CD4-positive, alpha-beta T cell (primary cell): ENCODE measurements at regions not wholly inside any gene's neighbourhood (a gene's known extent, or its start where the extent isn't known, plus 50 kb on each side); places are given as distances from the start of the nearest gene placed in this dataset.

Experiments used
- ATAC-seq: fragments of 200-7000 bp; cut with Tn5 transposase; one replicate; pipeline ENCODE4 v1.10.0; 2022; ENCODE audit warnings: mild to moderate bottlenecking; ENCODE audit not compliant: poor library complexity
- CTCF ChIA-PET: fragments of 350-600 bp; sonication (Branson Sonifier 250); formaldehyde crosslinking; loops from one replicate; lab custom pipeline; 2021; ENCODE audit warnings: antibody characterized with exemption, inconsistent platforms; lab: Charles Lee
- POLR2A ChIA-PET: fragments of 350-600 bp; sonication (Branson Sonifier 250); formaldehyde crosslinking; loops from one replicate; lab custom pipeline; 2021; ENCODE audit warnings: antibody characterized with exemption, inconsistent platforms; lab: Charles Lee
- DNase-seq, 14 experiments: peaks; one replicate each; pipeline ENCODE4 v3.0.0-alpha.2; 2013 to 2020; ENCODE audit warnings: mixed read lengths in 2 of 14
- H3K27ac ChIP-seq, 2 donors: one replicate each; pipeline versions ENCODE4 v1.5.1 to v1.7.0; 2013; ENCODE audit warnings: low read length in 2 of 2, low read depth in 1 of 2, mild to moderate bottlenecking in 1 of 2
- H3K27me3 ChIP-seq, 2 experiments: 1 replicate in 1 of 2; 2 replicates in 1 of 2; pipeline versions ENCODE4 v1.6.1 to v1.7.0; 2013; ENCODE audit warnings: low read length in 2 of 2, control low read depth in 1 of 2, mild to moderate bottlenecking in 1 of 2, moderate library complexity in 1 of 2; ENCODE audit not compliant: insufficient read depth in 2 of 2, control insufficient read depth in 1 of 2
- H3K36me3 ChIP-seq: one replicate; pipeline ENCODE4 v1.6.1; 2013; ENCODE audit warnings: low read length, control low read depth; ENCODE audit not compliant: insufficient read depth
- H3K4me1 ChIP-seq: one replicate; pipeline ENCODE4 v1.6.1; 2013; ENCODE audit warnings: low read length, control low read depth; ENCODE audit not compliant: insufficient read depth
- H3K4me3 ChIP-seq: one replicate; pipeline ENCODE4 v1.5.1; 2013; ENCODE audit warnings: mild to moderate bottlenecking, low read length, moderate library complexity
- H3K9me3 ChIP-seq, 2 experiments: 1 replicate in 1 of 2; 2 replicates in 1 of 2; pipeline versions ENCODE4 v1.6.1 to v1.7.0; 2013; ENCODE audit warnings: low read length in 2 of 2, mild to moderate bottlenecking in 2 of 2, control low read depth in 1 of 2, moderate library complexity in 1 of 2; ENCODE audit not compliant: control insufficient read depth in 1 of 2, insufficient read depth in 1 of 2
- H3K27ac Mint-ChIP-seq: one replicate; pipeline ENCODE4 v1.8.0; 2020; ENCODE audit warnings: mixed read lengths
- H3K27me3 Mint-ChIP-seq: one replicate; pipeline ENCODE4 v1.8.0; 2021; ENCODE audit warnings: mixed read lengths
- H3K36me3 Mint-ChIP-seq: one replicate; pipeline ENCODE4 v1.8.0; 2021; ENCODE audit warnings: low read depth, mixed read lengths
- H3K4me1 Mint-ChIP-seq: one replicate; pipeline ENCODE4 v1.8.0; 2021; ENCODE audit warnings: low read depth, mixed read lengths
- H3K4me3 Mint-ChIP-seq: one replicate; pipeline ENCODE4 v1.8.0; 2020; ENCODE audit warnings: mild to moderate bottlenecking, mixed read lengths
- H3K9me3 Mint-ChIP-seq: one replicate; pipeline ENCODE4 v1.8.0; 2020; ENCODE audit warnings: mixed read lengths
- intact Hi-C, 2 experiments: fragments of 100-400 bp; cut with DNase I in 1 of 2; cut with micrococcal nuclease in 1 of 2; formaldehyde crosslinking; loops; one replicate each; pipeline versions ENCODE4 v1.15.1 to v1.9.0; 2023 to 2025; cut with DNase I, micrococcal nuclease
- TF ChIP-seq, protein P1 (sequence below): fragments of 200-600 bp; IDR thresholded peaks from one replicate; pipeline ENCODE4 v1.8.0; 2022; ENCODE audit warnings: antibody characterized with exemption, mild to moderate bottlenecking

GRCh38 chr13:105328212-105328611, 1207.2 kb downstream of the EFNB2 start:
- DNase-seq (no peak), ATAC-seq (no peak)
- Histone ChIP-seq H3K4me1 (no peaks in the 10 kb centered on the region), H3K4me3 (no peak overlapping the region), H3K36me3 (no peaks in the 10 kb centered on the region), H3K27me3 (no peaks in the 10 kb centered on the region), H3K9me3 (no peaks in the 10 kb centered on the region), H3K27ac (no peak overlapping the region)
- no peaks in the 10 kb centered on the region for H3K4me1 Mint-ChIP-seq
- TF ChIP-seq, protein P1, sequence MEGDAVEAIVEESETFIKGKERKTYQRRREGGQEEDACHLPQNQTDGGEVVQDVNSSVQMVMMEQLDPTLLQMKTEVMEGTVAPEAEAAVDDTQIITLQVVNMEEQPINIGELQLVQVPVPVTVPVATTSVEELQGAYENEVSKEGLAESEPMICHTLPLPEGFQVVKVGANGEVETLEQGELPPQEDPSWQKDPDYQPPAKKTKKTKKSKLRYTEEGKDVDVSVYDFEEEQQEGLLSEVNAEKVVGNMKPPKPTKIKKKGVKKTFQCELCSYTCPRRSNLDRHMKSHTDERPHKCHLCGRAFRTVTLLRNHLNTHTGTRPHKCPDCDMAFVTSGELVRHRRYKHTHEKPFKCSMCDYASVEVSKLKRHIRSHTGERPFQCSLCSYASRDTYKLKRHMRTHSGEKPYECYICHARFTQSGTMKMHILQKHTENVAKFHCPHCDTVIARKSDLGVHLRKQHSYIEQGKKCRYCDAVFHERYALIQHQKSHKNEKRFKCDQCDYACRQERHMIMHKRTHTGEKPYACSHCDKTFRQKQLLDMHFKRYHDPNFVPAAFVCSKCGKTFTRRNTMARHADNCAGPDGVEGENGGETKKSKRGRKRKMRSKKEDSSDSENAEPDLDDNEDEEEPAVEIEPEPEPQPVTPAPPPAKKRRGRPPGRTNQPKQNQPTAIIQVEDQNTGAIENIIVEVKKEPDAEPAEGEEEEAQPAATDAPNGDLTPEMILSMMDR, result no peak
- H3K27me3 Mint-ChIP-seq, result no peaks in the 10 kb centered on the region
- no peak overlapping the region for H3K27ac Mint-ChIP-seq
- H3K4me3 Mint-ChIP-seq, result no peak overlapping the region
- ChIA-PET CTCF (no interaction called here), POLR2A (no interaction called here)
- H3K9me3 Mint-ChIP-seq, result peaks cover 3% of the 10 kb centered on the region
- H3K36me3 Mint-ChIP-seq, result no peaks in the 10 kb centered on the region
- intact Hi-C loops, result no loop called here

- Histone ChIP-seq H3K9me3 (no peaks in the 10 kb centered on the region), H3K4me1 (no peaks in the 10 kb centered on the region), H3K4me3 (no peak overlapping the region), H3K27me3 (no peaks in the 10 kb centered on the region), H3K36me3 (no peaks in the 10 kb centered on the region), H3K27ac (no peak overlapping the region)
- TF ChIP-seq, protein P1, result no peak
- no peaks in the 10 kb centered on the region for H3K27me3 Mint-ChIP-seq
- H3K27ac Mint-ChIP-seq, result no peak overlapping the region
- DNase-seq (no peak), ATAC-seq (no peak)
- H3K4me1 Mint-ChIP-seq, result no peaks in the 10 kb centered on the region
- ChIA-PET POLR2A (no interaction called here), CTCF (interaction anchor here (0.6 kb wide), 1 partner anchor 66 kb away, joined by 3 read pairs; no protein-coding TSS in a partner anchor)
- H3K36me3 Mint-ChIP-seq, result no peaks in the 10 kb centered on the region
- intact Hi-C loops, result no loop called here
- H3K4me3 Mint-ChIP-seq, result no peak overlapping the region
- peaks cover 3% of the 10 kb centered on the region for H3K9me3 Mint-ChIP-seq
Measured at GRCh38 chr13:105327581-105328126, 1207.8 kb downstream of the EFNB2 start.

GRCh38 chr13:105319875-105320274, 1215.6 kb downstream of the EFNB2 start:
- CTCF ChIA-PET, result no interaction called here
- POLR2A ChIA-PET, result no interaction called here
- Mint-ChIP-seq H3K36me3 (no peaks in the 10 kb centered on the region), H3K4me3 (no peak overlapping the region), H3K27ac (no peak overlapping the region), H3K27me3 (no peaks in the 10 kb centered on the region), H3K9me3 (no peaks in the 10 kb centered on the region), H3K4me1 (no peaks in the 10 kb centered on the region)
- intact Hi-C loops, result no loop called here
- no peaks in the 10 kb centered on the region for H3K36me3 ChIP-seq
- no peaks in the 10 kb centered on the region for H3K4me1 ChIP-seq
- ATAC-seq (no peak), DNase-seq (no peak)
- TF ChIP-seq, protein P1, result no peak
- no peak overlapping the region for H3K4me3 ChIP-seq
- no peaks in the 10 kb centered on the region for H3K27me3 ChIP-seq
- H3K9me3 ChIP-seq, result no peaks in the 10 kb centered on the region
- H3K27ac ChIP-seq, result no peak overlapping the region
